SK-N-SH treated with all-trans-retinoic acid at 6 μM for 48 hours (cell line): ENCODE measurements at regions not wholly inside any gene's neighbourhood (a gene's known extent, or its start where the extent isn't known, plus 50 kb on each side); places are given as distances from the start of the nearest gene placed in this dataset.

Source experiments
- CSDC2 ChIP-seq: fragments of 250-450 bp; sonication (Bioruptor Pico); IDR thresholded peaks from 2 replicates; pipeline ENCODE4 v1.5.0; 2020; ENCODE audit warnings: mild to moderate bottlenecking, moderate library complexity
- SNAI2 ChIP-seq: fragments of 250-450 bp; sonication (Bioruptor Pico); IDR thresholded peaks from 2 replicates; pipeline ENCODE4 v1.5.0; 2020; ENCODE audit warnings: mild to moderate bottlenecking, moderate library complexity
- ZNF70 ChIP-seq: fragments of 450-650 bp; formaldehyde crosslinking; IDR thresholded peaks from 2 replicates; pipeline ENCODE4 v1.5.0; 2020; ENCODE audit warnings: mild to moderate bottlenecking, moderate library complexity
- TF ChIP-seq, protein P1 (sequence below): fragments of 250-450 bp; sonication (Bioruptor Pico); IDR thresholded peaks from 2 replicates; pipeline ENCODE4 v1.5.1; 2021; ENCODE audit warnings: mild to moderate bottlenecking, moderate library complexity

DNA sequence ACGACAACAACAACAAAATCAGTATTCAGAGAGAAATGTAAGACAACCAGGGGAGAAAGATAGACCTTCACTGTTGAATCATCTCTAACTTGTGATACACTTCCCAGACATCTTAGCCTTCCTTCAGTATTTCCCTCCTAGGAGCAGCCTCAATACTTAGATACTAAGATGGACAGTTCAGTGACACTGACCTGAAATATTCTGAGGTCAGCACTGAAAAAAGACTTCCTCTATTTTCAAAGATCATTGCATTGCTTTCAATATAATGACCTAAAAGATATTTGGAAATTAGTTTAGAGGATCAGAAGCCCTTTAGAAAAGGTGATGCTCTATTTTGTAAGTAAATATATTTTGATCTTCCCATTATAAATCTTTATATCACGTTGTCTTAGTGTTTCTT is 101.0 kb downstream of the MRPL39 start:
- no peak for TF ChIP-seq SNAI2 (CRISPR knock-in tag)
- TF ChIP-seq, protein P1, sequence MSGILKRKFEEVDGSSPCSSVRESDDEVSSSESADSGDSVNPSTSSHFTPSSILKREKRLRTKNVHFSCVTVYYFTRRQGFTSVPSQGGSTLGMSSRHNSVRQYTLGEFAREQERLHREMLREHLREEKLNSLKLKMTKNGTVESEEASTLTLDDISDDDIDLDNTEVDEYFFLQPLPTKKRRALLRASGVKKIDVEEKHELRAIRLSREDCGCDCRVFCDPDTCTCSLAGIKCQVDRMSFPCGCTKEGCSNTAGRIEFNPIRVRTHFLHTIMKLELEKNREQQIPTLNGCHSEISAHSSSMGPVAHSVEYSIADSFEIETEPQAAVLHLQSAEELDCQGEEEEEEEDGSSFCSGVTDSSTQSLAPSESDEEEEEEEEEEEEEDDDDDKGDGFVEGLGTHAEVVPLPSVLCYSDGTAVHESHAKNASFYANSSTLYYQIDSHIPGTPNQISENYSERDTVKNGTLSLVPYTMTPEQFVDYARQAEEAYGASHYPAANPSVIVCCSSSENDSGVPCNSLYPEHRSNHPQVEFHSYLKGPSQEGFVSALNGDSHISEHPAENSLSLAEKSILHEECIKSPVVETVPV, result no peak
- TF ChIP-seq CSDC2 (CRISPR knock-in tag), result no peak
- TF ChIP-seq ZNF70, result no peak
